GM23338 (cell line): ENCODE measurements at regions not wholly inside any gene's neighbourhood (a gene's known extent, or its start where the extent isn't known, plus 50 kb on each side); places are given as distances from the start of the nearest gene placed in this dataset.

Experiments used
- ATAC-seq: fragments of 200-7000 bp; cut with Tn5 transposase; 3 replicates; pipeline ENCODE4 v1.9.1; 2020
- DNase-seq: peaks from one replicate; pipeline ENCODE4 v3.0.0-alpha.2; 2015; ENCODE audit warnings: low spot score
- H2AFZ ChIP-seq: fragments of 200-600 bp; sonication (generic); 2 replicates; pipeline ENCODE4 v1.8.0; 2016; ENCODE audit warnings: antibody characterized with exemption, mild to moderate bottlenecking, moderate library complexity
- H3F3A ChIP-seq: fragments of 200-600 bp; sonication (generic); replicated peaks from 2 replicates; pipeline ENCODE4 v1.8.0; 2017; ENCODE audit warnings: antibody characterized with exemption, mixed run types, low read depth
- H3K27ac ChIP-seq: fragments of 200-600 bp; sonication (generic); 2 replicates; pipeline ENCODE4 v1.6.1; 2016; ENCODE audit warnings: low read depth
- H3K27me3 ChIP-seq: fragments of 200-600 bp; sonication (generic); 2 replicates; pipeline ENCODE4 v1.8.0; 2016; ENCODE audit warnings: mild to moderate bottlenecking, mixed run types, moderate library complexity; ENCODE audit not compliant: insufficient read depth
- H3K36me3 ChIP-seq: fragments of 200-600 bp; sonication (generic); 2 replicates; pipeline ENCODE4 v1.8.0; 2016; ENCODE audit warnings: mild to moderate bottlenecking; ENCODE audit not compliant: insufficient read depth
- H3K4me1 ChIP-seq: fragments of 200-600 bp; sonication (generic); 2 replicates; pipeline ENCODE4 v1.8.0; 2016; ENCODE audit warnings: mild to moderate bottlenecking, moderate library complexity; ENCODE audit not compliant: insufficient read depth
- H3K4me2 ChIP-seq: fragments of 200-600 bp; sonication (generic); 2 replicates; pipeline ENCODE4 v1.7.1; 2017; ENCODE audit warnings: mixed run types
- H3K4me3 ChIP-seq: fragments of 200-600 bp; sonication (generic); 2 replicates; pipeline ENCODE4 v1.6.1; 2016; ENCODE audit warnings: mixed run types
- H3K79me2 ChIP-seq: fragments of 200-600 bp; sonication (generic); replicated peaks from 2 replicates; pipeline ENCODE4 v1.8.0; 2017; ENCODE audit warnings: mild to moderate bottlenecking; ENCODE audit not compliant: insufficient read depth
- H3K9me2 ChIP-seq: fragments of 200-600 bp; sonication (generic); 2 replicates; pipeline ENCODE4 v1.8.0; 2017; ENCODE audit not compliant: insufficient read depth
- H4K20me1 ChIP-seq: fragments of 200-600 bp; sonication (generic); replicated peaks from 2 replicates; pipeline ENCODE4 v1.8.0; 2017; ENCODE audit warnings: mild to moderate bottlenecking; ENCODE audit not compliant: insufficient read depth
- H3K27ac Mint-ChIP-seq: 2 replicates; pipeline ENCODE4 v1.8.0; 2020; ENCODE audit warnings: inconsistent platforms, mild to moderate bottlenecking, moderate library complexity, mixed read lengths
- H3K27me3 Mint-ChIP-seq: 3 replicates; pipeline ENCODE4 v1.8.0; 2022; ENCODE audit warnings: low read depth, mild to moderate bottlenecking, moderate library complexity, mixed read lengths, inconsistent platforms; ENCODE audit not compliant: insufficient read depth, poor library complexity
- H3K36me3 Mint-ChIP-seq: 3 replicates; pipeline ENCODE4 v1.8.0; 2021; ENCODE audit warnings: low read depth, mild to moderate bottlenecking, inconsistent platforms, moderate library complexity, mixed read lengths
- H3K4me1 Mint-ChIP-seq: 3 replicates; pipeline ENCODE4 v1.8.0; 2020; ENCODE audit warnings: mild to moderate bottlenecking, inconsistent platforms, mixed read lengths
- H3K4me3 Mint-ChIP-seq: 3 replicates; pipeline ENCODE4 v1.8.0; 2021; ENCODE audit warnings: moderate library complexity, mild to moderate bottlenecking, inconsistent platforms, mixed read lengths
- H3K9me3 Mint-ChIP-seq: 3 replicates; pipeline ENCODE4 v1.8.0; 2020; ENCODE audit warnings: moderate library complexity, mild to moderate bottlenecking, inconsistent platforms, mixed read lengths
- CREB1 ChIP-seq: fragments of 250-450 bp; sonication (Bioruptor Pico); IDR thresholded peaks from 2 replicates; pipeline ENCODE4 v1.5.0; 2020; ENCODE audit warnings: low read depth, mild to moderate bottlenecking, moderate library complexity
- ETS1 ChIP-seq: IDR thresholded peaks from 2 replicates; pipeline ENCODE4 v1.6.1; 2016; ENCODE audit warnings: antibody characterized with exemption
- EZH2 ChIP-seq: fragments of 200-600 bp; sonication (generic); IDR thresholded peaks from one replicate; pipeline ENCODE4 v1.8.0; 2017; ENCODE audit warnings: antibody characterized with exemption, mild to moderate bottlenecking, low read depth; ENCODE audit not compliant: unreplicated experiment
- EZH2phosphoT487 ChIP-seq: fragments of 200-600 bp; sonication (generic); IDR thresholded peaks from one replicate; pipeline ENCODE4 v1.8.1; 2018; ENCODE audit warnings: antibody characterized with exemption; ENCODE audit not compliant: unreplicated experiment
- JUNB ChIP-seq: IDR thresholded peaks from one replicate; pipeline ENCODE4 v1.6.1; 2016; ENCODE audit warnings: antibody characterized with exemption; ENCODE audit not compliant: unreplicated experiment
- NANOG ChIP-seq: IDR thresholded peaks from 2 replicates; pipeline ENCODE4 v1.6.1; 2016; ENCODE audit warnings: antibody characterized with exemption, borderline replicate concordance
- POLR2AphosphoS5 ChIP-seq: IDR thresholded peaks from 2 replicates; pipeline ENCODE4 v1.6.1; 2016; ENCODE audit warnings: antibody characterized with exemption, low read depth
- STAT1 ChIP-seq: IDR thresholded peaks from one replicate; pipeline ENCODE4 v1.6.1; 2016; ENCODE audit warnings: antibody characterized with exemption; ENCODE audit not compliant: unreplicated experiment
- ZNF114 ChIP-seq: fragments of 250-450 bp; sonication (Bioruptor Pico); IDR thresholded peaks from 2 replicates; pipeline ENCODE4 v1.5.0; 2020; ENCODE audit warnings: mild to moderate bottlenecking, moderate library complexity
- ZNF331 ChIP-seq: fragments of 250-450 bp; sonication (Bioruptor Pico); IDR thresholded peaks from 2 replicates; pipeline ENCODE4 v1.5.0; 2020; ENCODE audit warnings: low read depth, mild to moderate bottlenecking, moderate library complexity
- ZNF462 ChIP-seq: fragments of 250-450 bp; sonication (Bioruptor Pico); IDR thresholded peaks from 2 replicates; pipeline ENCODE4 v1.5.0; 2020; ENCODE audit warnings: mild to moderate bottlenecking, moderate library complexity
- TF ChIP-seq, protein P1 (sequence below): IDR thresholded peaks from one replicate; pipeline ENCODE4 v1.6.1; 2018; ENCODE audit warnings: antibody characterized with exemption; ENCODE audit not compliant: unreplicated experiment
- TF ChIP-seq, protein P2 (sequence below), 2 experiments: fragments of 200-600 bp in 1 of 2; sonication (generic) in 1 of 2; conservative IDR thresholded peaks; 2 replicates each; pipeline versions ENCODE4 v1.5.1 to v1.6.1; 2016 to 2017; ENCODE audit warnings: antibody characterized with exemption in 2 of 2, low read depth in 2 of 2, mild to moderate bottlenecking in 2 of 2, moderate library complexity in 1 of 2

DNA sequence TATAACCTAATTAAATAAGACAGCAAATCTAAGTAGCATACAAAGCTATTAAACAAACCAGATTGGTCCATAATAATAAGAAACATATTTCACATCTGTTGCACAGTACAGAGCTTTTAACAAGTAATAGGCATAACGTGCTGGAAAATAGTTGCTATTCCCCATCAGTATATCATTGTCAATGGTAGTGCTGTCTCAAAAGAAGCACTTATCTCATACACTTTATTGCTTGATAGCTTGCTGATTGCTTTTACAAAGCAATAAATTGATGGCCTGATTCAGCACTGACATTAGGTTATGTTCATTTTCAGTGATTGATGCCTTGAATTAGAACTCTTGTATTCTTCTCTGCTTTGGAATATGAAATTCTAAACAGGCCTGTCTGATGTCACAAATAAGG, 641.7 kb downstream of the CBLN2 start:
- H4K20me1 ChIP-seq, result no peaks in the 10 kb centered on the region
- DNase-seq (no peak), ATAC-seq (no peak)
- Mint-ChIP-seq H3K27me3 (no peaks in the 10 kb centered on the region), H3K4me3 (no peak overlapping the region), H3K9me3 (peaks cover 85% of the 10 kb centered on the region), H3K4me1 (no peaks in the 10 kb centered on the region), H3K27ac (no peak overlapping the region), H3K36me3 (peaks cover 24% of the 10 kb centered on the region; the same call in 2 of the 3 replicates)
- H3K36me3 ChIP-seq, result no peaks in the 10 kb centered on the region; the same call in 1 of the 2 replicates
- H3K4me2 ChIP-seq, result no peak overlapping the region
- no peaks in the 10 kb centered on the region for H3K27me3 ChIP-seq
- H3K79me2 ChIP-seq, result no peaks in the 10 kb centered on the region
- TF ChIP-seq, protein P1, sequence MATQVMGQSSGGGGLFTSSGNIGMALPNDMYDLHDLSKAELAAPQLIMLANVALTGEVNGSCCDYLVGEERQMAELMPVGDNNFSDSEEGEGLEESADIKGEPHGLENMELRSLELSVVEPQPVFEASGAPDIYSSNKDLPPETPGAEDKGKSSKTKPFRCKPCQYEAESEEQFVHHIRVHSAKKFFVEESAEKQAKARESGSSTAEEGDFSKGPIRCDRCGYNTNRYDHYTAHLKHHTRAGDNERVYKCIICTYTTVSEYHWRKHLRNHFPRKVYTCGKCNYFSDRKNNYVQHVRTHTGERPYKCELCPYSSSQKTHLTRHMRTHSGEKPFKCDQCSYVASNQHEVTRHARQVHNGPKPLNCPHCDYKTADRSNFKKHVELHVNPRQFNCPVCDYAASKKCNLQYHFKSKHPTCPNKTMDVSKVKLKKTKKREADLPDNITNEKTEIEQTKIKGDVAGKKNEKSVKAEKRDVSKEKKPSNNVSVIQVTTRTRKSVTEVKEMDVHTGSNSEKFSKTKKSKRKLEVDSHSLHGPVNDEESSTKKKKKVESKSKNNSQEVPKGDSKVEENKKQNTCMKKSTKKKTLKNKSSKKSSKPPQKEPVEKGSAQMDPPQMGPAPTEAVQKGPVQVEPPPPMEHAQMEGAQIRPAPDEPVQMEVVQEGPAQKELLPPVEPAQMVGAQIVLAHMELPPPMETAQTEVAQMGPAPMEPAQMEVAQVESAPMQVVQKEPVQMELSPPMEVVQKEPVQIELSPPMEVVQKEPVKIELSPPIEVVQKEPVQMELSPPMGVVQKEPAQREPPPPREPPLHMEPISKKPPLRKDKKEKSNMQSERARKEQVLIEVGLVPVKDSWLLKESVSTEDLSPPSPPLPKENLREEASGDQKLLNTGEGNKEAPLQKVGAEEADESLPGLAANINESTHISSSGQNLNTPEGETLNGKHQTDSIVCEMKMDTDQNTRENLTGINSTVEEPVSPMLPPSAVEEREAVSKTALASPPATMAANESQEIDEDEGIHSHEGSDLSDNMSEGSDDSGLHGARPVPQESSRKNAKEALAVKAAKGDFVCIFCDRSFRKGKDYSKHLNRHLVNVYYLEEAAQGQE, result no peak
- TF ChIP-seq ZNF331 (CRISPR knock-in tag) (no peak), ETS1 (no peak), JUNB (no peak), ZNF462 (CRISPR knock-in tag) (no peak), STAT1 (no peak), EZH2 (no peak), EZH2phosphoT487 (no peak), NANOG (no peak), CREB1 (CRISPR knock-in tag) (no peak), POLR2AphosphoS5 (no peak), ZNF114 (no peak)
- TF ChIP-seq, protein P2, sequence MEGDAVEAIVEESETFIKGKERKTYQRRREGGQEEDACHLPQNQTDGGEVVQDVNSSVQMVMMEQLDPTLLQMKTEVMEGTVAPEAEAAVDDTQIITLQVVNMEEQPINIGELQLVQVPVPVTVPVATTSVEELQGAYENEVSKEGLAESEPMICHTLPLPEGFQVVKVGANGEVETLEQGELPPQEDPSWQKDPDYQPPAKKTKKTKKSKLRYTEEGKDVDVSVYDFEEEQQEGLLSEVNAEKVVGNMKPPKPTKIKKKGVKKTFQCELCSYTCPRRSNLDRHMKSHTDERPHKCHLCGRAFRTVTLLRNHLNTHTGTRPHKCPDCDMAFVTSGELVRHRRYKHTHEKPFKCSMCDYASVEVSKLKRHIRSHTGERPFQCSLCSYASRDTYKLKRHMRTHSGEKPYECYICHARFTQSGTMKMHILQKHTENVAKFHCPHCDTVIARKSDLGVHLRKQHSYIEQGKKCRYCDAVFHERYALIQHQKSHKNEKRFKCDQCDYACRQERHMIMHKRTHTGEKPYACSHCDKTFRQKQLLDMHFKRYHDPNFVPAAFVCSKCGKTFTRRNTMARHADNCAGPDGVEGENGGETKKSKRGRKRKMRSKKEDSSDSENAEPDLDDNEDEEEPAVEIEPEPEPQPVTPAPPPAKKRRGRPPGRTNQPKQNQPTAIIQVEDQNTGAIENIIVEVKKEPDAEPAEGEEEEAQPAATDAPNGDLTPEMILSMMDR (conservative IDR thresholded peaks at IDR 0.05; ENCODE audit: low read depth in 2 of 2), result no peak
- no peak overlapping the region for H2AFZ ChIP-seq
- no peak overlapping the region for H3K4me3 ChIP-seq
- H3K9me2 ChIP-seq, result no peaks in the 10 kb centered on the region
- no peaks in the 10 kb centered on the region for H3F3A ChIP-seq
- no peak overlapping the region for H3K27ac ChIP-seq
- no peaks in the 10 kb centered on the region for H3K4me1 ChIP-seq
